Pancreas (tissue), 10 donors: ENCODE measurements at regions not wholly inside any gene's neighbourhood (a gene's known extent, or its start where the extent isn't known, plus 50 kb on each side); places are given as distances from the start of the nearest gene placed in this dataset.
A peak's percentile ranks its signal among the peaks of the same experiment; 100 is the strongest.

ENCODE experiments used
- ATAC-seq, 4 donors: fragments of 200-7000 bp; cut with Tn5 transposase; one replicate each; pipeline versions ENCODE4 v1.8.0 to v1.9.1; 2020; ENCODE audit warnings: mild to moderate bottlenecking in 4 of 4, moderate library complexity in 4 of 4
- DNase-seq, 6 donors: peaks; one replicate each; pipeline ENCODE4 v3.0.0-alpha.2; 2020
- FAIRE-seq: peaks from 2 replicates; lab custom pipeline; 2012; peaks lifted over from hg19 to GRCh38; lab: Jason Lieb, UNC
- H3K27ac ChIP-seq, 4 donors: fragments of 200-600 bp; sonication (generic); 1 replicate in 3 of 4; 2 replicates in 1 of 4; pipeline versions ENCODE4 v1.5.0 to v1.8.0; 2020
- H3K27me3 ChIP-seq, 4 donors: fragments of 200-600 bp; one replicate each; pipeline ENCODE4 v1.8.0; 2021
- H3K36me3 ChIP-seq, 3 donors: fragments of 200-600 bp; sonication (generic) in 1 of 3; one replicate each; pipeline versions ENCODE4 v1.5.0 to v1.8.0; 2020 to 2021
- H3K4me1 ChIP-seq, 3 donors: fragments of 200-600 bp; one replicate each; pipeline ENCODE4 v1.8.0; 2021
- H3K4me3 ChIP-seq, 4 donors: fragments of 200-600 bp; sonication (generic) in 2 of 4; one replicate each; pipeline versions ENCODE4 v1.5.0 to v1.8.0; 2020 to 2021
- H3K9me3 ChIP-seq, 4 donors: fragments of 200-600 bp; one replicate each; pipeline ENCODE4 v1.8.0; 2021
- WGBS, 2 donors: extraction: QIAGEN DNeasy Blood & Tissue Kit; methylation state at CpG; one replicate each; pipeline ENCODE4 v1.1.7; 2013; 5-methylcytosine and 5-hydroxymethylcytosine counted together
- intact Hi-C, 3 donors: fragments of 100-400 bp; cut with DNase I; formaldehyde crosslinking; loops; one replicate each; pipeline versions ENCODE4 v1.11.1 to v1.14.2; 2022
- TF ChIP-seq, protein P1 (sequence below), 4 donors: fragments of 200-600 bp; sonication (generic) in 3 of 4; IDR thresholded peaks; one replicate each; pipeline versions ENCODE4 v1.5.0 to v1.8.0; 2021; ENCODE audit warnings: antibody characterized with exemption in 4 of 4
- donor health status: healthy with polysubstance abuse.
- donor health status: DM: no; HTN: no; CAD: no; lungs with moderate emphysema.
- donor health status: DM: no; HTN: no; CAD: no.
- donor health status: control.
- donor health status: control.
- donor health status: Bipolar disorder and iron deficiency.
- donor health status: DM: yes; HTN: yes; CAD: no.
- donor health status: DM: no; HTN: no; CAD: no.
- donor health status: DM: no; HTN: no; CAD: no.
- donor health status: DM: yes; HTN: yes; CAD: no.

DNA sequence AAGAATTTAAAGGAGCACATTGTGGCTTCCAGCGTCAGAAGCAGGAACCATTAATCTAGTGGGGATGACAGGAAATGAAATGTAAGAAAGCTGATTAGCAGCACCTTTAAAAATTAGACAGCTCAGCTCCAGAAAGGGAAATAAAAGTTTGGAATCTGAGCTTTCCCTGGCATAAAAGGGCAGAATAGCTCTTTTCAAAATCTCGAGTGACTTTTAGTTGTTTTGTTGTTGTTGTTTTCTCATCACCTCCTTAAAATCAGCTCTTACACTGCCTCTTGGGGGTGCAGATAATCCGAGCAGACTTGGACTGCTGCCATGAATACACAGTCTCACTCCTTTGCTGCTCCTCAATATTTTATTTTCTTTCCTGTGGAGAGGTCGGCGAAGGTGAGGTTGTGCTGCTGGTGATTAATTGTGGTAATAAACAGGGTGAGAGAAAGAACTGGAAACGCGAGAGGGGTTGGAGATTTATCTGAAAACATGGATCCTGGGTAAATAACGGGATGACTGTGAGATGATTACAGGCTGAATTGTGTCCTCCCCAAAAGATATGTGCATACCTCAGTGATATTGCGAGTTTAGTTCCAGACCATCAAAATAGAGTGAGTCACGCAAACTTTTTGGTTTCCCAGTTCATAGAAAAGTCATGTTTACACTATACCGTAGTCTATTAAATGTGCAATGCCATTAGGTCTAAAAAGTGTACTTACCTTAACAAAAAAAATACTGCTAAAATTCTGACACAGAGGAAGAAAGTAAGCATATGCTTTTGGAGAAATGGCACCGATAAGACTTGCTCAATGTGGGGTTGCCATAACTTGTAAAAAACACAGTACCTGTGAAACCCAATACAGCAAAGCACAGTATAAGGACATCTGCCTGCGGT, 787.7 kb downstream of the UQCRFS1 start:
- TF ChIP-seq, protein P1, sequence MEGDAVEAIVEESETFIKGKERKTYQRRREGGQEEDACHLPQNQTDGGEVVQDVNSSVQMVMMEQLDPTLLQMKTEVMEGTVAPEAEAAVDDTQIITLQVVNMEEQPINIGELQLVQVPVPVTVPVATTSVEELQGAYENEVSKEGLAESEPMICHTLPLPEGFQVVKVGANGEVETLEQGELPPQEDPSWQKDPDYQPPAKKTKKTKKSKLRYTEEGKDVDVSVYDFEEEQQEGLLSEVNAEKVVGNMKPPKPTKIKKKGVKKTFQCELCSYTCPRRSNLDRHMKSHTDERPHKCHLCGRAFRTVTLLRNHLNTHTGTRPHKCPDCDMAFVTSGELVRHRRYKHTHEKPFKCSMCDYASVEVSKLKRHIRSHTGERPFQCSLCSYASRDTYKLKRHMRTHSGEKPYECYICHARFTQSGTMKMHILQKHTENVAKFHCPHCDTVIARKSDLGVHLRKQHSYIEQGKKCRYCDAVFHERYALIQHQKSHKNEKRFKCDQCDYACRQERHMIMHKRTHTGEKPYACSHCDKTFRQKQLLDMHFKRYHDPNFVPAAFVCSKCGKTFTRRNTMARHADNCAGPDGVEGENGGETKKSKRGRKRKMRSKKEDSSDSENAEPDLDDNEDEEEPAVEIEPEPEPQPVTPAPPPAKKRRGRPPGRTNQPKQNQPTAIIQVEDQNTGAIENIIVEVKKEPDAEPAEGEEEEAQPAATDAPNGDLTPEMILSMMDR (IDR thresholded peaks at IDR 0.05) = no peak
- Histone ChIP-seq H3K4me1 (no peaks in the 10 kb centered on the region), H3K4me3 (no peak overlapping the region), H3K36me3 (no peaks in the 10 kb centered on the region), H3K27ac (no peak overlapping the region), H3K27me3 (peaks cover 0 to 6% (median 0%) of the 10 kb centered on the region in 4 donors), H3K9me3 (no peaks in the 10 kb centered on the region)
- ATAC-seq = peak in 1 of 4 donors; percentile 11
- WGBS, 2 donors = 21 to 23% methylated on average over 13 of the region's 13 CpGs
- intact Hi-C loops = no loop called here
- no peak for DNase-seq
- no peak for FAIRE-seq

DNA sequence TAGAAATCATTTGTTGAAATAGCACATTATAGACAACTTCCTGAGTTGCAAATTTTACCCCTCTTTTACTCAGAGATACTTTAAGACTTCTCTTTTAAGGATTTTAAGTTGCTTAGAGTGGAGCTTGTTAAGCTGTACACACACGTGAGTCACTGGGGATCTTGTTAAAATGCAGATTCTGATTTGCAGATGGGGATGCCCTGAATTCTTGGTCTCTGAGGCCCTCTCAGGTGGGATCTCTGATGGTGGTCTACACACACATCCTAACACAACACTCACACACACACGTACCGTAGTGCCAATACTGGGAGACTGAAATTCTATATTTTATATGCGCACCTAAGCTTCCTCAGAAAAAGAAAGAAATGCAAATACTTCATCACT, 788.3 kb downstream of the UQCRFS1 start:
- no peak overlapping the region for H3K4me3 ChIP-seq

DNA sequence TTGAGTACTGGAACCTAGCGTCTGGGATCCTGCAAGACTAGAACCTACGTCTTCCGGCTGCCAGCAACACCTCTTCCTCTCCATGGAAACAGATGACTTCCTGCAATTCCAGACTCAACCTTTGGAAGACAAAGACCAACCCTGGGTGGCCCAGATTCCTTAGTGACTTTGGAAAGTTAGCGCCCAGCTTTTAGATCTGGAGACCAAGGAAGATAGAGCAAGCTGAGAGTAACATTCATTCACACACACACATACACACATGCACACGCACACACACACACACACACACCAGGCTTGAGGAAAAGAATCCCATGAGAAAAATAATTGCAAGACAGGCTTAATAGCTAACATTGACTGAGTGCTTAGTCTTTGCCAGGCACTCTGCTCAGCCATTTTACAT, 788.9 kb downstream of the UQCRFS1 start:
- Histone ChIP-seq H3K9me3 (no peaks in the 10 kb centered on the region), H3K27me3 (peaks cover 0 to 6% (median 0%) of the 10 kb centered on the region in 4 donors), H3K36me3 (no peaks in the 10 kb centered on the region), H3K4me1 (no peaks in the 10 kb centered on the region), H3K4me3 (no peak overlapping the region), H3K27ac (no peak overlapping the region)
- WGBS, 2 donors = 67 to 68% methylated on average over 5 of the region's 5 CpGs
- TF ChIP-seq, protein P1 (IDR thresholded peaks at IDR 0.05) = no peak
- no peak for FAIRE-seq
- intact Hi-C loops = no loop called here
- no peak for DNase-seq
- no peak for ATAC-seq

More for the DNA sequence above, 788.3 kb downstream of the UQCRFS1 start:
- H3K9me3 ChIP-seq = no peaks in the 10 kb centered on the region
- DNase-seq (no peak), ATAC-seq (no peak), FAIRE-seq (no peak)
- 49 to 56% methylated on average over 4 of the region's 4 CpGs for WGBS, 2 donors
- peaks cover 0 to 6% (median 0%) of the 10 kb centered on the region in 4 donors for H3K27me3 ChIP-seq
- no peak overlapping the region for H3K27ac ChIP-seq
- no peaks in the 10 kb centered on the region for H3K36me3 ChIP-seq
- no peaks in the 10 kb centered on the region for H3K4me1 ChIP-seq
- intact Hi-C loops = no loop called here
- TF ChIP-seq, protein P1 (IDR thresholded peaks at IDR 0.05) = no peak

DNA sequence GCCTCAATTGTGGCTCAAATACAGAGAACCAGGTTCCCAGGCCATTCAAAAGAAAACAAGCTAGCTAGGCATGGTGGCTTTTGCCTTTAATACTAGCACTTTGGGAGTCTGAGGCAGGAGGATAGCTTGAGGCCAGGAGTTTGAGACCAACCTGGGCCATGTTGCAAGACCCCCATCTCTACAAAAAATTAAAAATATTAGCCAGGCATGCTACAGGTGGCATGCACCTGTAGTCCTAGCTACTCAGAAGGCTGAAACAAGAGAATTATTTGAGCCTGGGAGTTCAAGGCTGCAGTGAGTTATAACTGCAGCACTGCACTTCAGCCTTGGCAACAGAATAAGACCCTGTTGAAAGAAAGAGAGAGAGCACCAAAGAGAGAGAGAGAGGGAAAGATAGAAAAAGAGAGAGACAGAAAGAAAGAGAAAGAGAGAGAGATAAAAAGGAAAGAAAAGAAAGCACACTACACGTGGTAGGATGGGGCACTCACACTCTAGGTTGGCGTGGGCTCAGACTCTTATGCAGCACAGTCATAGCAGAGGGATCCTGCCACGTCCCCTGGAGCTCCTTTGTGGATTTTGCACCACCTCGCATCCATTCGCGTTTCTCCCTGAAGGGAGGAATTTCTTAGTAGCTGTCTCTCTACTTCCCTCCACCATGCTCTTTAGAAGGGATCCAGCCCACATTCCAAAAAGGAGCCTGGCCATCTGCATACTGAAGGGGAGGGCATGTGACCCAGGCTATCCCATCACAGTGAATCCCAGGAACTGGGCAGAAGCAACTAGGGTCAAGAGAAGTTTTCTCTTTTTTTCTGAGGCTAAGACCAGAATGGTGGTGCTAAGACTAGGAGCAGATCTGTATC, 789.9 kb downstream of the UQCRFS1 start:
- no peaks in the 10 kb centered on the region for H3K36me3 ChIP-seq
- H3K9me3 ChIP-seq = no peaks in the 10 kb centered on the region
- no peak overlapping the region for H3K4me3 ChIP-seq
- H3K27me3 ChIP-seq = peaks cover 0 to 6% (median 0%) of the 10 kb centered on the region in 4 donors
- H3K27ac ChIP-seq = no peak overlapping the region
- FAIRE-seq = no peak
- intact Hi-C loops = no loop called here
- H3K4me1 ChIP-seq = no peaks in the 10 kb centered on the region
- TF ChIP-seq, protein P1 (IDR thresholded peaks at IDR 0.05) = no peak
- no peak for ATAC-seq
- no peak for DNase-seq
- WGBS, 2 donors = 60 to 75% methylated on average over 6 of the region's 6 CpGs
